Activated CD8-positive, alpha-beta T cell treated with anti-CD3 and anti-CD28 coated beads for 36 hours (primary cell): ENCODE measurements at regions not wholly inside any gene's neighbourhood (a gene's known extent, or its start where the extent isn't known, plus 50 kb on each side); places are given as distances from the start of the nearest gene placed in this dataset.

Experiments
- ATAC-seq: fragments of 200-7000 bp; cut with Tn5 transposase; one replicate; pipeline ENCODE4 v1.10.0; 2021; ENCODE audit warnings: mild to moderate bottlenecking, moderate library complexity
- CTCF ChIA-PET: fragments of 350-600 bp; sonication (Branson Sonifier 250); formaldehyde crosslinking; loops from one replicate; lab custom pipeline; 2021; ENCODE audit warnings: antibody characterized with exemption; lab: Charles Lee
- POLR2A ChIA-PET: fragments of 350-600 bp; sonication (Branson Sonifier 250); formaldehyde crosslinking; loops from one replicate; lab custom pipeline; 2021; ENCODE audit warnings: antibody characterized with exemption; lab: Charles Lee
- DNase-seq: peaks from one replicate; pipeline ENCODE4 v3.0.0-alpha.2; 2020
- H3K27ac Mint-ChIP-seq: one replicate; pipeline ENCODE4 v1.8.0; 2021; ENCODE audit warnings: mild to moderate bottlenecking, mixed read lengths
- H3K27me3 Mint-ChIP-seq: one replicate; pipeline ENCODE4 v1.8.0; 2021; ENCODE audit warnings: mixed read lengths
- H3K36me3 Mint-ChIP-seq: one replicate; pipeline ENCODE4 v1.8.0; 2021; ENCODE audit warnings: low read depth, mixed read lengths
- H3K4me1 Mint-ChIP-seq: one replicate; pipeline ENCODE4 v1.8.0; 2021; ENCODE audit warnings: low read depth, mixed read lengths
- H3K4me3 Mint-ChIP-seq: one replicate; pipeline ENCODE4 v1.8.0; 2021; ENCODE audit warnings: mild to moderate bottlenecking, moderate library complexity, mixed read lengths
- H3K9me3 Mint-ChIP-seq: one replicate; pipeline ENCODE4 v1.8.0; 2021; ENCODE audit warnings: mixed read lengths
- intact Hi-C: fragments of 100-400 bp; cut with micrococcal nuclease; formaldehyde crosslinking; loops from one replicate; pipeline ENCODE4 v1.10.0; 2022
- TF ChIP-seq, protein P1 (sequence below): fragments of 200-600 bp; IDR thresholded peaks from one replicate; pipeline ENCODE4 v1.8.0; 2022; ENCODE audit warnings: antibody characterized with exemption, mild to moderate bottlenecking

DNA sequence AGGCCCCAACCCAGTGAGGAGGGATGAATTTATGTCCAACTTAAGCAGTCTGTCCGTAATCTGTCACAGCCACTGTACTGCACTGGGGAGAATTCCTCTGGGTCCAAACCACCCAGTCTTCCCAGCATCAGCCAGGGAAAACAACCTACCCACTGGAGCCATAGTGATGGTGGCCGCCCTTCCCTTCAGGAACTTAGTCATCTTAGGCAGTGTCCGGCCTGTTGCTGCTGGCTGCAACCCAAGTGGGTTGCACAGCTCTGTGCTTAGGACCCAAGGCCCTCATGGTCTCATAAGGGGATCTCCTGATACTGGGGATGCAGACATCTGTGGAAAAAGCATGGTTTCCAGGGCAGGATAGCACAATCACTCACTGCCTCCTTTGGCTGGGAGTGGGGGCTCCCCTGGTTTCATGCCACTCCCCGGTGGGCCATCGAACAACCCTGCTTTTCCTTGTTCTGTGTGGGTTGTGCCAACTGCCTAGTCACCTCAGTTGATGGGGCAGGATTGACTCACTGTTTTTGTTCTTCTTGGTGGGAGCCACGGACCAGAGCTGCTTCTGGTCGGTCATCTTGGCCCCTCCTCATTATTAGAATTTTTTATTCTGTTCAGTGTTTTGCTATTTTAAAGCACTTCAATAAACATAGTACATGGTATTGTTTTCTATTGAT lies 591.9 kb downstream of the DOK5 start:
- TF ChIP-seq, protein P1, sequence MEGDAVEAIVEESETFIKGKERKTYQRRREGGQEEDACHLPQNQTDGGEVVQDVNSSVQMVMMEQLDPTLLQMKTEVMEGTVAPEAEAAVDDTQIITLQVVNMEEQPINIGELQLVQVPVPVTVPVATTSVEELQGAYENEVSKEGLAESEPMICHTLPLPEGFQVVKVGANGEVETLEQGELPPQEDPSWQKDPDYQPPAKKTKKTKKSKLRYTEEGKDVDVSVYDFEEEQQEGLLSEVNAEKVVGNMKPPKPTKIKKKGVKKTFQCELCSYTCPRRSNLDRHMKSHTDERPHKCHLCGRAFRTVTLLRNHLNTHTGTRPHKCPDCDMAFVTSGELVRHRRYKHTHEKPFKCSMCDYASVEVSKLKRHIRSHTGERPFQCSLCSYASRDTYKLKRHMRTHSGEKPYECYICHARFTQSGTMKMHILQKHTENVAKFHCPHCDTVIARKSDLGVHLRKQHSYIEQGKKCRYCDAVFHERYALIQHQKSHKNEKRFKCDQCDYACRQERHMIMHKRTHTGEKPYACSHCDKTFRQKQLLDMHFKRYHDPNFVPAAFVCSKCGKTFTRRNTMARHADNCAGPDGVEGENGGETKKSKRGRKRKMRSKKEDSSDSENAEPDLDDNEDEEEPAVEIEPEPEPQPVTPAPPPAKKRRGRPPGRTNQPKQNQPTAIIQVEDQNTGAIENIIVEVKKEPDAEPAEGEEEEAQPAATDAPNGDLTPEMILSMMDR, result no peak

DNA sequence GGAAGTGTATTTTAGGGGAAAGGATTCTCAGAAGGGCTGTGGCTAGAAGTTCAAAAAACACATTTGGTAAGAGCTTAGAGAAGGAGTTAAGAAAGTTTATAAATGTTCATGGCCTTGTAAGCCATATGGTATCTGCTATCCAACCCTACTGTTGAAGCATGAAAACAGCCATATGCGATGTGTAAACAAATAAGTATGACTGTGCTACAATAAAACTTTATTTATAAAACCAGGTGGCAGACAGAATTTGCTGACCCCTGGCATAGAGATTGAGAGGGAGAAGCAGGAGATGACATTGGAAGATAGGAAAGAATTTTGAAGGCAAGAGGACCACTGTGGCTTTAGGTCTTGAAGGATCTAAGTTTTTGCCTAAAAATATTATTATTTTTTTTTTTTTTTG lies 583.5 kb downstream of the DOK5 start:
- intact Hi-C loops, result no loop called here
- DNase-seq (no peak), ATAC-seq (no peak)
- no peaks in the 10 kb centered on the region for H3K4me1 Mint-ChIP-seq
- no peaks in the 10 kb centered on the region for H3K36me3 Mint-ChIP-seq
- TF ChIP-seq, protein P1, result no peak
- CTCF ChIA-PET, result interaction anchor here (0.7 kb wide), 1 partner anchor 13 kb away, joined by 3 read pairs; no protein-coding TSS in a partner anchor
- peaks cover 15% of the 10 kb centered on the region for H3K9me3 Mint-ChIP-seq
- no peak overlapping the region for H3K27ac Mint-ChIP-seq
- POLR2A ChIA-PET, result no interaction called here
- H3K27me3 Mint-ChIP-seq, result no peaks in the 10 kb centered on the region
- no peak overlapping the region for H3K4me3 Mint-ChIP-seq

More for the DNA sequence above, 591.9 kb downstream of the DOK5 start:
- Mint-ChIP-seq H3K4me3 (no peak overlapping the region), H3K36me3 (no peaks in the 10 kb centered on the region), H3K27me3 (no peaks in the 10 kb centered on the region), H3K9me3 (peaks cover 19% of the 10 kb centered on the region), H3K4me1 (no peaks in the 10 kb centered on the region), H3K27ac (no peak overlapping the region)
- DNase-seq, result no peak
- ChIA-PET CTCF (no interaction called here), POLR2A (no interaction called here)
- intact Hi-C loops, result no loop called here
- no peak for ATAC-seq

DNA sequence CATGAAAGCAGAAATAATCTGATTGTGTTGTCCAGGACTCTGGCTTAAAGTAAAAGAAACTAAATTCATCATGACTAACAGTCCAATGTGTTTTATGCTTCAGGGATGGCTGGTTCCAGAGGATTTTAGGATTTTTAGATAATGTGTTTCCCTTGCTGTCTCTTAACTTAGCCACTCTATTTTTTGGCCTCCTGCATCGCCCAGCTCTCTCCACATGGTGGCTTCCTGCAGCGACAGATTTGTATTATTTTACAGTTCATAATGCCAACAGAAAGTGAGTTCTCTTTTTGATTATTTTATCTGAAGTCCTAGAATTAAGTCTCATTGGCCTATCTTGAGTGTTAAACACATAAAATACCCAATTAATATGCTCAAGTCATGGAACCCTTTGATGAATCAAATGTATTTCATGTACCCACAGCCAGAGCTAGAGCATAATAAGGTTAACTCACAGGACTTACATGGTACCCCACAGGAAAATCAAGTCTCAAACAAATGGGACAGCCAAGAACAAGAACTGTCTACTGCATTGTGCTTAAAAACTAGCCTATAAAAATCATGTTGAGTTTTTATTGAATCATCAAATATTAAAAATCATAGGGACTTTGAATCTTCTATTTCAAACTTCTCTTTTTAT lies 582.5 kb downstream of the DOK5 start:
- DNase-seq (no peak), ATAC-seq (no peak)
- no peaks in the 10 kb centered on the region for H3K36me3 Mint-ChIP-seq
- H3K4me3 Mint-ChIP-seq, result no peak overlapping the region
- intact Hi-C loops, result no loop called here
- POLR2A ChIA-PET, result no interaction called here
- TF ChIP-seq, protein P1, result no peak
- H3K9me3 Mint-ChIP-seq, result peaks cover 8% of the 10 kb centered on the region
- no peaks in the 10 kb centered on the region for H3K27me3 Mint-ChIP-seq
- CTCF ChIA-PET, result no interaction called here
- no peaks in the 10 kb centered on the region for H3K4me1 Mint-ChIP-seq
- no peak overlapping the region for H3K27ac Mint-ChIP-seq

DNA sequence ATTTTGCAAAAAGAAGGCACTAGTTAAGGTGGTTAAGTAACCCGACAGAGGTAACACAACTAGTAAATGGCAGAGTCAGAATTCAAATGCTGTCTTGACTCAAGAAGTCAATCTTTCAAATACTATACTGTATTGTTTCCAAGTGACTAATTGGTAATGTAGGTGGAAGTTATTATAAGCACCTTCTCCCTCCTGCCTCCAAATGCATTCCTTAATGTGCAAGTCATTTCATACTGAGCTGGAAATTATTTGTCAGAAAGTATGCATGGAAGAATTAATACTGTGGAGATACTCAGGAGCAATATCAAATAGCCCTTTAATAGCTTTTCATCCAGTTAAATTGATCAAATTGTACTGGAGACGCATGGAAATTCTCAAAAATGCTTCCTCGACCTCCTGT lies 579.1 kb downstream of the DOK5 start:
- CTCF ChIA-PET, result no interaction called here
- Mint-ChIP-seq H3K27ac (no peak overlapping the region), H3K4me1 (no peaks in the 10 kb centered on the region), H3K9me3 (no peaks in the 10 kb centered on the region), H3K36me3 (no peaks in the 10 kb centered on the region), H3K27me3 (no peaks in the 10 kb centered on the region), H3K4me3 (no peak overlapping the region)
- ATAC-seq, result no peak
- intact Hi-C loops, result no loop called here
- TF ChIP-seq, protein P1, result no peak
- DNase-seq, result no peak
- POLR2A ChIA-PET, result no interaction called here

DNA sequence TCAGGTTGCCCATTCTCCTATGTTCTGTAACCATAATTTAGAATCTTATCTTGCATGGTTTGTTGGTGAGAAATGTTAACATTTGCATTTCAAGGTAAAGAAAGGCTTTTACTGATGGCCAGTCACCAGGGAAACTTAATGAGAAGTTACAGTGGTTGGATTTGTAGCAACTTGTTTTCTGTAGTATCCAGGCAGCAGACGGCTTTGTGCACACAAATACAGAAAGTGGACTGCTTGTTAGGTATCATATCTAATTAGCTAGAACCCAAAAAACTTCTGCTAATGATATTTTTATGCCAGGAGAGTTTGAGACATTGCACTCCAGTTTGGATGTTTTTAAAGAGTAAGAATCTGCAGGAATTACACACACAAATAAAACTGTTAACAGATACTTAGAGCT lies 578.0 kb downstream of the DOK5 start:
- CTCF ChIA-PET, result no interaction called here
- DNase-seq, result no peak
- Mint-ChIP-seq H3K27me3 (no peaks in the 10 kb centered on the region), H3K36me3 (no peaks in the 10 kb centered on the region), H3K27ac (no peak overlapping the region), H3K4me1 (no peaks in the 10 kb centered on the region), H3K4me3 (no peak overlapping the region), H3K9me3 (no peaks in the 10 kb centered on the region)
- POLR2A ChIA-PET, result no interaction called here
- TF ChIP-seq, protein P1, result no peak
- ATAC-seq, result no peak
- intact Hi-C loops, result no loop called here
